Endodermal cell (in vitro differentiated cells): ENCODE measurements at regions not wholly inside any gene's neighbourhood (a gene's known extent, or its start where the extent isn't known, plus 50 kb on each side); places are given as distances from the start of the nearest gene placed in this dataset.

Experiments
- DNase-seq: peaks from one replicate; pipeline ENCODE4 v3.0.0-alpha.2; 2017
- H3K27ac ChIP-seq: 2 replicates; pipeline ENCODE4 v1.5.1; 2013; ENCODE audit warnings: mild to moderate bottlenecking, low read depth, low read length, moderate library complexity
- H3K27me3 ChIP-seq: 2 replicates; pipeline ENCODE4 v1.6.1; 2013; ENCODE audit warnings: mild to moderate bottlenecking, low read length, moderate library complexity; ENCODE audit not compliant: insufficient read depth, control insufficient read depth, poor library complexity, severe bottlenecking
- H3K36me3 ChIP-seq: 2 replicates; pipeline ENCODE4 v1.7.0; 2013; ENCODE audit warnings: mild to moderate bottlenecking, low read length, moderate library complexity; ENCODE audit not compliant: control insufficient read depth, insufficient read depth
- H3K4me1 ChIP-seq: one replicate; pipeline ENCODE4 v1.7.0; 2013; ENCODE audit warnings: low read length; ENCODE audit not compliant: control insufficient read depth, insufficient read depth
- H3K4me3 ChIP-seq: 2 replicates; pipeline ENCODE4 v1.5.1; 2013; ENCODE audit warnings: mild to moderate bottlenecking, low read length, moderate library complexity
- H3K9ac ChIP-seq: 2 replicates; pipeline ENCODE4 v1.6.1; 2013; ENCODE audit warnings: mild to moderate bottlenecking, low read length, moderate library complexity; ENCODE audit not compliant: poor library complexity, severe bottlenecking; ENCODE audit errors: extremely low read depth
- H3K9me3 ChIP-seq: 2 replicates; pipeline ENCODE4 v1.6.1; 2013; ENCODE audit warnings: mild to moderate bottlenecking, low read length, moderate library complexity; ENCODE audit not compliant: control insufficient read depth
- H3K27ac Mint-ChIP-seq: 2 replicates; pipeline ENCODE4 v1.8.0; 2020; ENCODE audit warnings: mixed read lengths
- H3K27me3 Mint-ChIP-seq: 2 replicates; pipeline ENCODE4 v1.8.0; 2021; ENCODE audit warnings: mild to moderate bottlenecking, mixed read lengths; ENCODE audit not compliant: insufficient read depth
- H3K36me3 Mint-ChIP-seq: 2 replicates; pipeline ENCODE4 v1.8.0; 2020; ENCODE audit warnings: low read depth, mixed read lengths
- H3K4me1 Mint-ChIP-seq: 2 replicates; pipeline ENCODE4 v1.8.0; 2020; ENCODE audit warnings: mixed read lengths
- H3K4me3 Mint-ChIP-seq: 2 replicates; pipeline ENCODE4 v1.8.0; 2020; ENCODE audit warnings: mild to moderate bottlenecking, moderate library complexity, mixed read lengths
- H3K9me3 Mint-ChIP-seq: 2 replicates; pipeline ENCODE4 v1.8.0; 2020; ENCODE audit warnings: mild to moderate bottlenecking, mixed read lengths
- CTCF ChIP-seq: fragments of 200-600 bp; sonication (generic); conservative IDR thresholded peaks from 2 replicates; pipeline ENCODE4 v1.5.0; 2021; ENCODE audit warnings: antibody characterized with exemption, mild to moderate bottlenecking
- WGBS, 2 experiments: methylation state at CpG; one replicate each; pipeline versions ENCODE4 v1.1.5 to v1.1.7; 2013; ENCODE audit warnings: missing lambda C conversion rate in 2 of 2, mixed read lengths in 1 of 2; ENCODE audit not compliant: insufficient coverage in 1 of 2, insufficient read length in 1 of 2; 5-methylcytosine and 5-hydroxymethylcytosine counted together

GRCh38 chr3:132225664-132226063 lies 91.5 kb upstream of the ACP3 start:
- H3K4me1 Mint-ChIP-seq: peaks cover 3% of the 10 kb centered on the region
- H3K36me3 ChIP-seq: no peaks in the 10 kb centered on the region
- no peaks in the 10 kb centered on the region for H3K4me1 ChIP-seq
- H3K27me3 Mint-ChIP-seq: peaks cover 5% of the 10 kb centered on the region
- no peaks in the 10 kb centered on the region for H3K9me3 ChIP-seq
- no peaks in the 10 kb centered on the region for H3K27me3 ChIP-seq
- no peak overlapping the region for H3K4me3 Mint-ChIP-seq
- no peaks in the 10 kb centered on the region for H3K36me3 Mint-ChIP-seq
- H3K27ac ChIP-seq: no peak overlapping the region
- H3K9ac ChIP-seq: no peak overlapping the region
- WGBS, 2 experiments: 90 to 100% methylated on average over 1 to 2 of the region's 2 CpGs
- H3K27ac Mint-ChIP-seq: no peak overlapping the region
- TF ChIP-seq CTCF: no peak
- DNase-seq: no peak
- no peak overlapping the region for H3K4me3 ChIP-seq
- H3K9me3 Mint-ChIP-seq: no peaks in the 10 kb centered on the region

DNA sequence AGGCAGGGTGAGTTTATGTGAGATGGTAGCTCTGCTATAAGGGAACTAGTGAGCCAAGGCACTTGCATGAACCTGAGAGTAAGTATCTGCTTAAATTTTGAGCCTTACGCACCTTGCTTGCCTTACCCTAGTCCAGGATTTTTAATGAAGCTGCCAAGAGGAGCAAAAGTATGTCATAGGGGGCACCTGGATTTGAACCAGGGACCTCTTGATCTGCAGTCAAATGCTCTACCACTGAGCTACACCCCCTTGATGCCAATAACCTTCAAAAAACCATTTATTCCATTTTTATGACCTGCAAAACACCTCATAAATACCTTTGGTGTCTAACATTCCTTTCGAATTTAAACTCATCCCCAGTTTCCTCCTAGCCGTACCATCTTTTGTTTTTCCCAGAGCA lies 88.3 kb upstream of the ACP3 start:
- Histone ChIP-seq H3K27ac (no peak overlapping the region), H3K4me3 (no peak overlapping the region), H3K9me3 (no peaks in the 10 kb centered on the region), H3K36me3 (no peaks in the 10 kb centered on the region), H3K4me1 (no peaks in the 10 kb centered on the region), H3K27me3 (no peaks in the 10 kb centered on the region), H3K9ac (no peak overlapping the region)
- TF ChIP-seq CTCF: no peak
- H3K27me3 Mint-ChIP-seq: no peaks in the 10 kb centered on the region
- WGBS, 2 experiments: 61 to 63% methylated on average over 3 of the region's 3 CpGs
- no peaks in the 10 kb centered on the region for H3K36me3 Mint-ChIP-seq
- H3K9me3 Mint-ChIP-seq: no peaks in the 10 kb centered on the region
- H3K4me3 Mint-ChIP-seq: no peak overlapping the region
- peaks cover 3% of the 10 kb centered on the region for H3K4me1 Mint-ChIP-seq
- no peak overlapping the region for H3K27ac Mint-ChIP-seq
- no peak for DNase-seq

GRCh38 chr3:132229641-132230040 lies 87.6 kb upstream of the ACP3 start:
- H3K27ac ChIP-seq: no peak overlapping the region
- H3K27me3 ChIP-seq: no peaks in the 10 kb centered on the region
- WGBS, 2 experiments: 83 to 87% methylated on average over 1 to 2 of the region's 2 CpGs
- no peak overlapping the region for H3K27ac Mint-ChIP-seq
- no peaks in the 10 kb centered on the region for H3K27me3 Mint-ChIP-seq
- H3K4me3 Mint-ChIP-seq: no peak overlapping the region
- no peak for DNase-seq
- H3K4me1 ChIP-seq: no peaks in the 10 kb centered on the region
- no peaks in the 10 kb centered on the region for H3K9me3 Mint-ChIP-seq
- H3K4me1 Mint-ChIP-seq: peaks cover 3% of the 10 kb centered on the region
- H3K9me3 ChIP-seq: no peaks in the 10 kb centered on the region
- TF ChIP-seq CTCF: no peak
- no peaks in the 10 kb centered on the region for H3K36me3 ChIP-seq
- no peaks in the 10 kb centered on the region for H3K36me3 Mint-ChIP-seq
- no peak overlapping the region for H3K4me3 ChIP-seq
- no peak overlapping the region for H3K9ac ChIP-seq
